ENCODE measurements at regions not wholly inside any gene's neighbourhood (a gene's known extent, or its start where the extent isn't known, plus 50 kb on each side); places are given as distances from the start of the nearest gene placed in this dataset.

DNA sequence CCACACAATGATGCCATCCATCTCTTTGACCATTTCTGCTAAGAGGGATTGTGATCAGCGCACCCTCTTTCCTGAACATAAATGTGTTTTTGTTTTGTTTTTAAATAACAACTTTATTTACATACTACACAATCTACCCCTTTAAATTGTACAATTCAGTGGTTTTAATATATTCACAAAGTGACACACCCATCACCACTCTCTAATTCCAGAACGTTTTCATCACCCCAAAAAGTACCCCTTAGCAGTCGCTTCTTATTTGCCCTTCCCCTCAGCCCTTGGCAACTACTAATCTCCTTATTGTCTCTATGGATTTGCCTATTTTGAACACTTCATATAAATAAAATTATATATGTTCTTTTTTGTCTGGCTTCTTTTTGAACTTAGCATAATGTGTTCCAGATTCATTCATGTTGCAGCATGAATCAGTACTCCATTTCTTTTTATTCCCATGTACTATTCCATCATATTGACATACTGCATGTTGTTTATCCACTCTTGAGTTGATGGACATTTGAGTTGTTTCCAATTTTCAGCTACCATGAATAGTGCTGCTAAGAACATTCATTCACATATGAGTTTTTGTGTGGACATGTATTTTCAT is 150.9 kb upstream of the NABP1 start:
- TF ChIP-seq EZH2phosphoT487 (IDR thresholded peaks at IDR 0.05; ENCODE audit: low read depth, severe bottlenecking, unreplicated experiment) (no peak), EZH2 (IDR thresholded peaks at IDR 0.05; ENCODE audit: borderline replicate concordance) (no peak)
- TF ChIP-seq, protein P1, sequence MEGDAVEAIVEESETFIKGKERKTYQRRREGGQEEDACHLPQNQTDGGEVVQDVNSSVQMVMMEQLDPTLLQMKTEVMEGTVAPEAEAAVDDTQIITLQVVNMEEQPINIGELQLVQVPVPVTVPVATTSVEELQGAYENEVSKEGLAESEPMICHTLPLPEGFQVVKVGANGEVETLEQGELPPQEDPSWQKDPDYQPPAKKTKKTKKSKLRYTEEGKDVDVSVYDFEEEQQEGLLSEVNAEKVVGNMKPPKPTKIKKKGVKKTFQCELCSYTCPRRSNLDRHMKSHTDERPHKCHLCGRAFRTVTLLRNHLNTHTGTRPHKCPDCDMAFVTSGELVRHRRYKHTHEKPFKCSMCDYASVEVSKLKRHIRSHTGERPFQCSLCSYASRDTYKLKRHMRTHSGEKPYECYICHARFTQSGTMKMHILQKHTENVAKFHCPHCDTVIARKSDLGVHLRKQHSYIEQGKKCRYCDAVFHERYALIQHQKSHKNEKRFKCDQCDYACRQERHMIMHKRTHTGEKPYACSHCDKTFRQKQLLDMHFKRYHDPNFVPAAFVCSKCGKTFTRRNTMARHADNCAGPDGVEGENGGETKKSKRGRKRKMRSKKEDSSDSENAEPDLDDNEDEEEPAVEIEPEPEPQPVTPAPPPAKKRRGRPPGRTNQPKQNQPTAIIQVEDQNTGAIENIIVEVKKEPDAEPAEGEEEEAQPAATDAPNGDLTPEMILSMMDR (IDR thresholded peaks at IDR 0.05; ENCODE audit: poor library complexity): no peak
- H3K4me3 ChIP-seq: no peak overlapping the region
- no peaks in the 10 kb centered on the region for H3K9me3 ChIP-seq (ENCODE audit: low read depth)
- no peaks in the 10 kb centered on the region for H3K27me3 ChIP-seq
- H2AFZ ChIP-seq: no peak overlapping the region
- no peak overlapping the region for H3K4me2 ChIP-seq
- 76% methylated on average over 3 of the region's 3 CpGs for WGBS (ENCODE audit: low lambda C conversion rate, missing lambda C conversion rate)
- no peaks in the 10 kb centered on the region for H3K9me2 ChIP-seq (replicated peaks; ENCODE audit: insufficient read depth)
- DNase-seq (ENCODE audit: low spot score): no peak
- no peaks in the 10 kb centered on the region for H3K4me1 ChIP-seq (ENCODE audit: insufficient read depth)
- H3K79me2 ChIP-seq: no peaks in the 10 kb centered on the region
- no peaks in the 10 kb centered on the region for H4K20me1 ChIP-seq (ENCODE audit: insufficient read depth, poor library complexity, severe bottlenecking)
- H3K36me3 ChIP-seq (replicated peaks; ENCODE audit: insufficient read depth, low read depth): no peaks in the 10 kb centered on the region
- H3K27ac ChIP-seq: no peak overlapping the region

DNA sequence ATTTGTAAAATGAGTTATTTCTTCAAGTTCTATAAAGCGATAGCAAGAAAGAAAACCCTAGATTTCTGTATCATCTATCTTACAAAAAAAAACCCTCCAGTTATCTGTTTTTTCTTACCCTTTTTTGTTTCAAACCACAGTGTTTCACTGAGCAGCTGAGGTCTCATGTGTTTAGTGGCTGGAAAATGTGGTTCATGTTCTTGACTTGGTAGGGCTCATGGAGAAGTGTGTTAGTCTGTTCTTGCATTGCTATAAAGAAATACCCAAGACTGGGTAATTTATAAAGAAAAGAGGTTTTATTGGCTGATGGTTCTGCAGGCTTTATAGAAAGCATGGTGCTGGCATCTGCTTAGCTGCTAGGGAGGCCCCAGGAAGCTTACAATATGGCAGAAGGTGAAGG is 147.3 kb upstream of the NABP1 start:
- Histone ChIP-seq H3K9me3 (ENCODE audit: low read depth) (no peaks in the 10 kb centered on the region), H3K79me2 (no peaks in the 10 kb centered on the region), H3K36me3 (replicated peaks; ENCODE audit: insufficient read depth, low read depth) (no peaks in the 10 kb centered on the region), H3K27ac (no peak overlapping the region), H3K27me3 (no peaks in the 10 kb centered on the region), H3K4me1 (ENCODE audit: insufficient read depth) (no peaks in the 10 kb centered on the region), H3K4me2 (no peak overlapping the region), H3K9me2 (replicated peaks; ENCODE audit: insufficient read depth) (no peaks in the 10 kb centered on the region), H2AFZ (no peak overlapping the region), H3K4me3 (no peak overlapping the region), H4K20me1 (ENCODE audit: insufficient read depth, poor library complexity, severe bottlenecking) (no peaks in the 10 kb centered on the region)
- 97% methylated on average over 1 of the region's 1 CpG for WGBS (ENCODE audit: low lambda C conversion rate, missing lambda C conversion rate)
- TF ChIP-seq EZH2 (IDR thresholded peaks at IDR 0.05; ENCODE audit: borderline replicate concordance) (no peak), EZH2phosphoT487 (IDR thresholded peaks at IDR 0.05; ENCODE audit: low read depth, severe bottlenecking, unreplicated experiment) (no peak)
- TF ChIP-seq, protein P1 (IDR thresholded peaks at IDR 0.05; ENCODE audit: poor library complexity): no peak
- no peak for DNase-seq (ENCODE audit: low spot score)

DNA sequence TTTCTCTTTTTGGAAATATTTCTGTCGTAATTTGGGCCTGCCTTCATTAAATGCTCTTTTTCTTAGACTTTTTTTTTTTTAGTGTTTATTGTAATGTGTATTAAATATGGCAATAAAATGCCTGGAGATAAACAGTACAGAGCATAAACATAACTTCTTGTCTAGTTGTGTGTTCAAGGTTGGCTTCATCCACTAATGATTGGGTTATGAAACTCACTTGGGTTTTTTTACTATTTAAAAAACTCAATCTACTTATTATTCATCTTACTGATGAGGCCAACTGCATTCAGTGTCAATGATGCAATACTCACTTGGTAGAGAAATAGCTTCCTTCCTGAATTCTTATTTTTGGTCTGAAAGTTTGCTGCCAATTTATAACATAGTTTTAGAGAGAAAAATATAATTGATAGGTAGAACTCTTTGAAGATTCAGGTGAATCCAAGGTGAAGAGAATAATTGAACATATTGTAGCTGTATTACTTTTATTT is 144.2 kb upstream of the NABP1 start:
- no peaks in the 10 kb centered on the region for H3K36me3 ChIP-seq (replicated peaks; ENCODE audit: insufficient read depth, low read depth)
- no peak for DNase-seq (ENCODE audit: low spot score)
- H3K4me3 ChIP-seq: no peak overlapping the region
- no peak for TF ChIP-seq EZH2 (IDR thresholded peaks at IDR 0.05; ENCODE audit: borderline replicate concordance)
- no peak for TF ChIP-seq EZH2phosphoT487 (IDR thresholded peaks at IDR 0.05; ENCODE audit: low read depth, severe bottlenecking, unreplicated experiment)
- TF ChIP-seq, protein P1 (IDR thresholded peaks at IDR 0.05; ENCODE audit: poor library complexity): no peak
- no peak overlapping the region for H3K27ac ChIP-seq
- H3K9me3 ChIP-seq (ENCODE audit: low read depth): no peaks in the 10 kb centered on the region
- H3K4me1 ChIP-seq (ENCODE audit: insufficient read depth): no peaks in the 10 kb centered on the region
- H3K27me3 ChIP-seq: no peaks in the 10 kb centered on the region
- H2AFZ ChIP-seq: no peak overlapping the region
- no peaks in the 10 kb centered on the region for H3K9me2 ChIP-seq (replicated peaks; ENCODE audit: insufficient read depth)
- H3K79me2 ChIP-seq: no peaks in the 10 kb centered on the region
- H3K4me2 ChIP-seq: no peak overlapping the region
- no peaks in the 10 kb centered on the region for H4K20me1 ChIP-seq (ENCODE audit: insufficient read depth, poor library complexity, severe bottlenecking)
- WGBS (ENCODE audit: low lambda C conversion rate, missing lambda C conversion rate): 85% methylated on average over 1 of the region's 1 CpG

Data from hepatocyte (in vitro differentiated cells).